ENCODE measurements at regions not wholly inside any gene's neighbourhood (a gene's known extent, or its start where the extent isn't known, plus 50 kb on each side); places are given as distances from the start of the nearest gene placed in this dataset.
A peak's percentile ranks its signal among the peaks of the same experiment; 100 is the strongest.

DNA sequence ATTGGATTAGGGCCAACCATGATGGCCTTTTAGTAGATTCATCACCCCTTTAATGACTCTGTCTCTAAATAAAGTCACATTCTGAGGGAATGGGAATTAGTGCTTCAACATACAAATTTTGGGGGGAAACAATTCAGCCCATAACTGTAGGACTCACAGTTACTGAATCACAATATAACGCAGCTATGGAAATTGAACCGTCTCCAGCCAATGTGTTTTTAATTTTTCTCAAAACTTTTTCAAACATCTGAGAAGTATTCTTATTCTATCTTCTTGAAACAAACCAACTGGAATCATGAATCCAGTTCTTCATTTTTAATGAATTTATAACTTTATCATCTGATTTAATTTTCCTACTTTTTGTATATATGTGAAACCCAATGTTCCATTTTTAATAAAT is 373.1 kb upstream of the SYT4 start:
- no peak for DNase-seq

DNA sequence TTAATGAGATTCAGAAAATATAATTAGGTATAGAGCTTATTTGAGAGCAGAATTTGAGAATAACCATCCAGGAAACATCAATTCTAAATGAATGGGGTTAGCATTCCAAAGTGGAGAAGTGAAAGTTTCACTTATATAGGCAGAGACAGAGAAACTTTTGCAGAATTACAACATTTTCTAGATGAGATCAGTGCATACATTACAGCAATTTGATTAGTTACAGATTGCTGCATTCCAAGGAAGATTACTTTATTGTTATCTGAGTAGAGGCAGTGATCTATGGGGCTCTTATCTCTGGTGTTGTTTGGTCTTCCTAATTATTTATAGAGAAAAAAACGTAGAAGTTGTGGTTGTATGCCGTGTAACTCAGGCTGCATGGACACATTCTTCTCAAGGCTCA is 373.8 kb upstream of the SYT4 start:
- DNase-seq, result peak; percentile 19

DNA sequence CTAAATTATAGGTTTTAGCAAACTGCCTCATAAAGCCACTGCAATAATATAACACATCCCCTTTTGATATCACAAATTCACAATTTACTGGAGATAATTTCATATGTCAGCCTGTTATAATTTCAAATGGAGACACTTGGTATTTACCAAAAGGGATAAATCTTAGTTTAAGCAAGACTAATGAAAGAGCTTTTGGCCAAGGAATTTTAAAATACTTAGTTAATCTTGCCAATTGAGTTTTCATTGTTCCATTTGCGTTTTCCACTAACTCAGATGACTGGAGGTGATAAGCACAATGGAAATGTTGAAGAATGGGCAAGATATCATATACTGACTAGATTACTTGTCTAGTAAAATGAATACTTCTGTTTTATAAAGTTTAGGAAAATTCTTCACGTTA is 379.3 kb upstream of the SYT4 start:
- DNase-seq, result no peak

DNA sequence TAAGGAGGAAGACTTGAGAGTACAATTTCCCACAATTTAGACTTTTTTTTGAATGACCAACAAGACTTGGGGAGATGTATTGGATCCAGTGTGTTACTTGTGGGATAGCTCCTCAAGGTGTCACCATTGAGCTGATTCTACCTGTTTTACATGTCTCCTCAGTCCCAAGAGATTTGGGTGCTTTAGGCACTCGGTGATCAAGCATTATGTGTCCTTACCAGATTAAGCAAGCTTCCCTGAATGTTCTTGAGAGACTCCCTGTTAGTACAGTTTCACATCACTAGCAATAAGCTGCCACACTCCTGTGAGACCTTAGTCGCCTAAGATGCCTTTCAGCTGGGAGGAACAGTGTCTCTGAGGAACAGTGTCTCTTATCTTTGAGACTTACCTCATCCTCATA is 384.3 kb upstream of the SYT4 start:
- peak; percentile 79 for DNase-seq

DNA sequence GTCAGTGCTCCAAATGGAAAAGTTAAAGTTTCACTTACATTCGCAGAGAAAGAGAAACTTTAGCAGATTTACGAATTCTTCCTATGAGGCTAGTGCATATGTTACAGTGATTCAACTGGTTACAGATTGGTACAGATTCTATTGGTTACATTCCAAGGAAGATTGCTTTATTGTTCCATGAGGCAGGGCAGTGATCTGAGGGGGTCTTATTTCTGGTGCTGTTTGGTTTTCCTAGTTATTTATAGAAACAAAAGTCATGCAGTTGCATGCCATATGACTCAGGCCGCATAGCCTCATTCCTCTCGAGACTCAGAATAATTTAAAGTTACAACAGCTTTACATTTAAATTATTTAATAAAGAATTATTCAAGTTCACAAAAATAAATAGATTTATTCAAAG is 385.4 kb upstream of the SYT4 start:
- peak; percentile 97 for DNase-seq

DNA sequence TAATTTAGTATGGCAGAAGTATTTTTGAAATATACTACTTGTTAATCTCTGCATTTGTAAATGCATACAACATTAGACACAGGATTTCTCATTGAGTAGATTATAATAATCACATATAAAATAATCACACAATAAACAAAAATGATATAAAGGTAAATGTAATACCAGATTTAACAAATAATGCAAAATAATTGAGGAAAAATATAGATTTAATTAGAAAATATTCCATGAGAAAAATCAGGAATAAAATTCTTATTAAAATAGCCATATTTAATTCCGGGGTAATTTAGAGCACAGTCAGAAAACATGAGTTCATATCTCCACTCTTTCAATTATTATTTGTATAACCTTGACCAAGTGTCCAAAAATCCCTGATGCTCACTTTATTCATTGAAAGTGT is 385.9 kb upstream of the SYT4 start:
- DNase-seq, result no peak

DNA sequence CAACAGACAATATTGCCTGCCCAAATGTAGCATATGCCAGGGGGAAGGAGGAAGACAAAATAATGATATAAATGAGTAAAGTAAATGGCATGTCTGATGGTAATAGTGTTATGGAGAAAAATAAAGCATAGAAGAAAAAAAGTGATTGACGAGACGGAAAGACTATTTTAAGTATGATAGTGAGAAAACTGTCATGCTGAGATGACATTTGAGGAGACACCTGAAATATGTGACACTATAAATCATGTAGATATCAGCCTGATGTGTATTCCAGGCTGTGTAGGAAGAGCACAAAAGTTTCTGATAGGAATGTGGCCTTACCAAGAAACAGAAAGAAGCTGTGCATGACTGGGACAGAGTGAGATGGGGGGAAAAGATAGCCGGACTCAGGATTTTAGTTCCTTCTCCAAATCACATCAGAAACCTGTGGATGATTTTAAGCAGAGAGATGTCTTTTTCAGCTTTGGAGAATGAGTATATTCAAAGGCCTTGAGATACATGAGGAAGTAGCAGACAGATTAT is 387.3 kb upstream of the SYT4 start:
- DNase-seq, result peak; percentile 48

DNA sequence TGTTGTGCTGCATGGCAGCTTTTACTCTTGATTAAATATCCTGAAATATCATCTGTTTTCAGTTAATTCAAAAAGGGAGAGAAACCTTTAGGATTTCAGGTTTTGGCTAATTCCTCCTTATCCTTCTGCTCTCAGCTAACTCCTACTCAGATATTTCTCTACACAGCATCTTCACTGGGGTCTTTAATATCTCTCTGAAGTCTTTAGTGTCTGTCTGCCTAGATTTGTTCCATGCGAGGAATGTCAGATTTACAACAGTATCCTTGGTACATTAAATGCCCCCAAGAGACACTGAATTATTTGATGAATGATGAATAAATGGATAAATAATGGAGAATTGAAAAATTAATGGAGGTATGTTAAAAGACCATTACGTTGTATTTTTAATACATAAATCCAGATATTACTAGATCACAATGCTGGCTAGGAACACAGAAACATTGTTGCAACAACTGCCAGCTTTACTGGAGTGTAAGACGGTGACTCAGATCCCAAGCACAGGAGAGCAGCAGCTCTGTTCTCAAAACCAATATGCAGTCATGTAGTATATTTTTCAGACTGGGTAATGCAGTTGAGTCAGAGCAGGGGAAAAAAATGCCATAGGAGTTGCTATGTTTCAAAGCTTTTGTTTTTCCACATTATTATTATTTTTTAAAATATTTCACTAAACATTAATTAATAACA is 388.0 kb upstream of the SYT4 start:
- DNase-seq, result peak; percentile 93

DNA sequence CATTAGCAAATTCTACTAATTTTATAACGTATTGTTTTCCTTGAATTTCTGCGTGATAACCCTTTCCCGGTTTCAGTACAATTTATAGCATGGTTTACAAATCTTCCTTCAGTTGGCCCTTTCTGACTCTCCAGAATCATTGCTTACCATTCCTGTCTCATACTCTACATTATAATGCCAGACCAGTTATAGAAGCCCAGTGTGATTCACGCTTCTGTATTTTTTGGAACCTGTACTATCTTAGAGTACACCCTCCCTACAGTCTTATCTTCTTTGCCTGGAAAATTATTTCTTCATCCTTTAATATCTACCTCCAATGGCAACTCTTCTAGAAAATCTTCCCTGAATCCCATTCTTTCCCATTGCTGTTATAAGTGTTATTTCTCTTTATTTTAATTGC is 391.6 kb upstream of the SYT4 start:
- DNase-seq, result no peak

DNA sequence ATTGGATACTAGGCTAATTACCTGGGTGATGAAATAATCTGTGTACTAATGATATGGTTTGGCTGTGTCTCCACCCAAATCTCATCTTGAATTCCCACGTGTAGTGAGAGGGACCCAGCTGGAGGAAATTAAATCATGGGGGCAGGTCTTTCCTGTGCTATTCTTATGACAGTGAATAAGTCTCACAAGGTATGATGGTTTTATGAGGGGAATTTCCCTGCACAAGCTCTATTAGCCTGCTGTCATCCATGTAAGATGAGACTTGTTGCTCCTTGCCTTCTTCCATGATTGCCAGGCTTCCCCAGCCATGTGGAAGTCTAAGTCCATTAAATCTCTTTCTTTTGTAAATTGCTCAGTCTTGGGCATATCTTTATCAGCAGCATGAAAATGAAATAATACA is 394.1 kb upstream of the SYT4 start:
- DNase-seq, result no peak

DNA sequence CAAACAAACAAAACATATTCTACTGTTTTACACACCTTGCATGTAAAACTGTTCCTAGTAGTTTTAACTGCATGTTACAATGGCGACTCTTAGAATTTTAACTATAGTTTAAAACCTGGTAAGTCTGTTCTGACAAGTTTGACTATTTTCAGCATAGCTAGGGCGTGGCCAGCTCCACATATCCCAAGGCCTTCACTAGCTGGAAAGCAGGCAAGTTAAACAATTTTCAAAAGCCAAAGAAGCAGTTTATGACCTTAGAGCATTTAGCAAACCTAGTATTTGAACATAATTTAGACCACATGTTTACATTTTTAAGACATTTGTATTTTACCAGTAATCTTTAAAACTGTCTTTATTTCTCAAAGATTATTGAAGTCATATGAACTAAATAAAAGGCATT is 402.8 kb upstream of the SYT4 start:
- peak; percentile 57 for DNase-seq

DNA sequence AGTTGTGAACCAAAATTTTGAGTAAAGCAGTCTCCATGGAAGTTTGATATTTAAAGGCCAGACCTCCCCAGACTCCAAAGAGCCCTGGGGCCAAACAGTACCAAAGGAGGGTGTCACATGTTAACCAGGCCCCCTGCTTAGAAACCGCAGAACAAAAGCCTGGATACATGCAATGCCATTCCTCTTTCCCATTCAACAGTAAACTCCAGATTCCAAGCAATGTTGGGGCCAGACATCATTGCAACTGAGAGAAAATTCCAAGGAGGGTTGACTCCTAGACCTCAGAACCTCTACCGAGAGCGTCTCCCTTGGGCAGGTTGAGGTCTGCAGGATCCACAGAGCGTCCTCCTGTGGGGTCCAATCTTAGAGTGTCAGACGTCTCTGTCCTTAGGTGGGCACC is 404.4 kb upstream of the SYT4 start:
- DNase-seq, result peak; percentile 72

DNA sequence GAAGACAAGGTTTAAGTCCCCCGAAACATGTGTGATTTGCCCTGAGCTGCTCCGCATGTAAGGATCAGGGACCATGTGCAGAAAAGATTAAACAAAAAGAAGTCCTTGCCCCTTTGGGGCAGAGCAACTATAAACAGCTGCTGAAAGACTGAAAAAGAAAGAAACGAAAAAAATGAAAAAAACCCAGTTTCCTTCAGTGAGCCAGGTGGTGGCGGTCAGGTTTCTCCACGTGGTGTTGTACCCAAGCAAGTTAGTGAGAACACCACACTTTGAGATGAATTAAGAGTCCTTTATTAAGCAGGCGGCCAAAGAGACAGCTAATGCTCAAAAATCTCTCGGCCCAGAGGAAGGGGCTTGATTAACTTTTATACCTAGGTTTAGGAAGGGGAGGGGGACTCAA is 404.9 kb upstream of the SYT4 start:
- DNase-seq, result no peak

DNA sequence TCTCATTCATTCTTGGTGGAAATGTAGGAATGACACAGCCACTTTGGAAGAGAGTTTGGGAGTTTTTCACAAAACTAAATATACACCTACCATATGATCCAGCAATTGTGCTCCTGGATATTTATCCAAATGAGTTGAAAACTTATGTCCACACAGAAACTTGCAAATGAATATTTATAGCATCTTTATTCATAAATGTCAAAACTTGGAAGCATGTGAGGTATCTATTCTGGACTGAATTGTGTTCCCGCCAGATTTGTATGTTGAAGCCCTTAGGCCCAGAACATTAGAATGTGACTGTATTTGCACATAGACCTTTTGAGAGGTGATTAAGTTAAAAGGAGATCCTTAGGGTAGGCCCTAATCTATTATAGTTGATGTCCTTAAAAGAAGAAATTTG is 409.4 kb upstream of the SYT4 start:
- DNase-seq, result no peak

DNA sequence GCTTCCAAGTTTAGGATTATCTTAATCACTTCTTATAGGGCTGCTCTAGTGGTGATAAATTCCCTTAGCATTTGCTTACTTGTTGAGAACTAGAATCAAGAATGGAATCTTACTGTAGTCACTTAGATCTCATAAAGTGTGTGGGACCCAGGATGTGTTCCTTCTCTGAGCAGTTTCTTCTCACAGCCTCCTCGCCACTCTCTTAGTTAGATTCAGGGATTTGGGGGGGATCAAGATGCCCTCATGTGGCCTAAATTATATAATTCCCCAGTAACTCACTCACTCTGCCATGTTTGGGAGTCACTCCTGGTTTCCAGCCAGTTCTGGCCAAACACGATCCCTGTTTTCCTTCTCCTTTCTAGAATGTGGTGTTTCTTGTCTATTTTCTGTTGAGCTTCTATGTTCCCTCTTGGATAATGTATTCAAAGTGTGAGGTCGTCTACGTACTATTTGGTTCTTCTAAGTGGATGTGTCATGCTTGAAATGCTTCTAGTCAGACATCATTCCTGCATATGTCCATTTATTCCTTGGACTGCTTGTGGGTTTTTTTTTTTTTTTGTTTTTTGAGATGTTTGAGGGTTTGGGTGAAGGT is 414.9 kb upstream of the SYT4 start:
- DNase-seq, result peak; percentile 89

DNA sequence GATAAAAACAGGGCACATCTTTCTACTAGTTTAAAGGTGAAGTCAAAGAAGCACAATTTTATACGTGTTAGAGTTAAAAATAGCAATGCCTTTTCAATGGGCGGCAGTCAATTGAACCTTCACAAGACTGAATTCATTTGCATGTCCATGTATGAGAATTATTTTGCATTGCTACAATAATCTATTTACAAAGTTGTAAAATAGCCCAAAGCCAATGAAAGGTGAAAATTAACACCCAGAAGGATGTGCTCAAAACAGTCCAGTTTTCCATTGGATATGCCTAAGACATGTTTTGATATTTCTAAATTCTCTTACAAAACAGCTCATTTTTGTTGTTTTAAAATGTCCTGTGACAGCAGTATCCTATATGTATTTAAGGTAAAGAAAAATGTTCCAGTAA is 425.1 kb upstream of the SYT4 start:
- DNase-seq, result no peak

DNA sequence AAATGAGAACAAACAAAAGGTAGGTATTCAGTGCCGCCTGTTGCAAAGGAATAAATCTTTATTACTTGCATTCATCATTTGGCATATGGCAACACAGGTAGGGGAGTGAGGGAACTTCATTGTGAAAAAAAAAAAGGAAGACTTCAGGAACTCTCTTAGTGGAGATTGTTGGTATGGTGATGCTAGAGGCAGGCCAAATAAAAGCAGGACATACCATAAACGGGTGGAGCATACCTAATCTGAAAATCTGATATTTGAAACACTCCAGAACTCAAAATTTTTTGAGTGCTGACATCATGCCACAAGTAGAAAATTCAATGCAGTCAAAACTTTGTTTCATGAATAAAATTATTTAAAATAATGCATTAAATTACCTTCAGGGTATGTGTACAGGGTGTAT is 425.8 kb upstream of the SYT4 start:
- no peak for DNase-seq

DNA sequence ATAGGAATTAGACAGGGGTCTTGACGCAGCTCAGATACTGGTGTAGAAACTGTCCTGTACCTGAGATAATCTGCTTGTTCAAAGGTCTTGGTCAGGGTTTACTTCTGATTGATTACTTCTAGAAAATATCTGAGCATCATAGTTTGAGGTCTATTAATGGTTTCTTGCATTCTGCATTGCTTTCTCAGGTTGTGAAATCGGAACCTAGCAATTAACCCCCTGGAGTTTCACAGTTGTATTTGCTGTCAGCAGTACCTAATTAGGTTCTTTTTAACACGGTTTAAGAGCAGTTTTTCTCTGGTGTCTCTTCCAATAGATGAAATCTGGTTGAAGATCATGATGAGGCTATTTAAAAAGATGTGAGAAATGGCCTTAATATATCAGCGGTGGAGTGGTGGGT is 428.6 kb upstream of the SYT4 start:
- DNase-seq, result no peak

DNA sequence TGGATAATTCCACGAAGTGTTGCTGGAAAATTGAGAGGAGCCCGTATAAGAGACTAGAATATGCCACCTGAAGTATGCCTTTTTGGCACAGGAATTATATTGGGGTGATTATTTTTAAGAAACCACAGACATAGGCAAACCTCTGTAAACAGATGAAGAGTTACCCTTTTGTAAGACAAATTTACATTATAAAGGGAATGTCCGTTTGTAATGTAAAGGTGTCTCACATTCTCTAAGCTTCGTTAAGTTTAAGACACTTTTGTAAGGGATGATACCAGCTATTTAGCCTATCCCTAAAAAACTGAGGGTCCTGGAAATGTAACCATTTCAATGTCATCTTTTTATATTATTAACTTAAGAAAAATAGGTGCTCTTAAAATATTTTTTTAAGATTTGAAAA is 432.8 kb upstream of the SYT4 start:
- no peak for DNase-seq

DNA sequence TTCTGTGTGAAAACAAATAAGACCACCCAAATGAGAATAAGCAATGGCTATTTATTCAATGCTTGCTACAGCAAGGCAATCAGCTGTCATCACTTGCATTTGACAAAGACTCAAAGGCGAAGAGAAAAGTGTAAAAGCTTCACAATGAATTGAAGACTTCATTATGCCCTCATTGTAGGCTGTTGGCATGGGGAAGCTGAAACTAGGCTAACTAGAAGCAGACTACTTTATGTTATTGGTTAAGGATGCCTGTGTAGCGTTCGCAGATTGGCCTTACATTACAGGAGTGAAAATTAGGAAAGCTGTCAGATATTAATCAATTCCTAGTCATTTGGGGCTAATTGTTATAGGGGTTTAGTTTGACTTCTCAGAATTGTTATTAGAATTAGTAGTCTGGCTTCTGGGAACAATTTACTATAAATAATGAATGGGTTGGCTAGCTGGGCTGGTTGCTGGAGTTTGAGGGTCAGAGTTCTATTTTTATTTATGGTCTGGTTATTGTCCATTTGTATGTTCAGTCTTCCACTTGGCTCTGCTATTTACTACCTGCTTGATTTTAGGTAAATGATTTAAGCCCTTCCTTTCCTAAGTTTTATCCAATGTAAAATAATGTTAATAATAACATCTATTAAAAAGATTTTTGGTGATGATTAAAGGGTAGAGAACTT is 437.2 kb upstream of the SYT4 start:
- no peak for DNase-seq

DNA sequence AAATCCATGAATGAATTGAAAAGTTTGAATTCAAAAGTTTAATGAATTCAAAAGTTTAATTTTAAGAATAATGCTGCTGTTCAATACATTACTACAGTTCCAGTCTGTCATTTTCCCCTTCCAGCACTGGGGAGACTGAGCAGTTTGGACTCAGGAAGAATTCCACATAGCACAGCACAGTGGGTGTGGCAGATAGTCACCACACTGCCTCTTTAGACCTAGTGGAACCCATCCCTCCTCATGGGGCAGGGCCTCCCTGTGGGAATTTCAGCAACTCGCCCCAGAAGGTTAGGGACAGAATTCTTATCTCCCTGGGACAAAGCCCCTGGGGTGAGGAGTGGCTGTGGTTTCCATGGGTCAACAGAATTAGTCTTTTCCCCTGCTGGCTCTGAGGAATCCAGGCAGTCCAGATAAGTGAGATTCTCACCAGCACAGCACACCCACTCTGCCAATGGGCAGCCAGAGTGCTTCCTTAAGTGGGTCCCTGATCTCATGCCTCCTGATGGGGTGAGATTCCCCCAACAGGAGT is 442.0 kb upstream of the SYT4 start:
- peak; percentile 9 for DNase-seq

DNA sequence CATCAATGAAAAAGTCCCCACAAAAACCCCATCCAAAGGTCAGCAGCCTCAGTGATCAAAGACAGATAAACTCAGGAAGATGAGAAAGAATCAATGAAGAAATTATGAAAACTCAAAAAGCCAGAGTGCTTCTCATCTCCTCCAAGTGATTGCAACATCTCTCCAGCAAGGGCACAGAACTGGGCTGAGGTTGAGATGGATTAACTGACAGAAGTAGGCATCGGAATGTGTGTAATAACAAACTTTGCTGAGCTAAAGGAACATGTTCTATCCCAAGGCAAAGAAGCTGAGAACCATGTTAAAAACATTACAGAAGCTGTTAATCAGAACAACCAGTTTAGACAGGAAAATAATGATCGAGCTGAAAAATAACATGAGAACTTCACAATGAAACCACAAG is 442.8 kb upstream of the SYT4 start:
- peak; percentile 32 for DNase-seq

DNA sequence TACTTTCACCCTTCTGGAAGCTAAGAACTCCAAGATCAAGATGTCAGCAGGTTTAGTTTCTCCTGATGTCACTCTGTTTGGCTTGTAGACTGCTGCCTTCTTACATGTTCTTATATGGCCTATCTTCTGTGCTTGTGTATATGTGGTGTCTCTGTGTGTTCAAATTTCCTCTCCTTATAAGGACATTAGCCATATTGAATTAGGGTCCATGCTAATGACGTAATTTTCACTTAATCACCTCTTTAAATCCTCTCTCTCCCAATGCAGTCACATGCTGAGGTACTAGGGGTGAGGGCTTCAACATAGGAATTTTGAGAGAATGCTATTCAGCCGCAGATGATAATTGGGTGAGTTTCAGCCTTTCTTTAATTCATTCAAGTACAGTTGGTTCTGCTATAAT is 458.3 kb upstream of the SYT4 start:
- peak; percentile 21 for DNase-seq
